OCI-LY1 (cell line): ENCODE measurements at regions not wholly inside any gene's neighbourhood (a gene's known extent, or its start where the extent isn't known, plus 50 kb on each side); places are given as distances from the start of the nearest gene placed in this dataset.

Experiments
- EZH2 ChIP-seq: fragments of 200-600 bp; sonication (generic), shearing (Covaris generic); IDR thresholded peaks from 2 replicates; pipeline ENCODE4 v1.8.0; 2017; ENCODE audit warnings: borderline replicate concordance, mixed run types, mild to moderate bottlenecking, antibody characterized with exemption, low read length, moderate library complexity, mixed read lengths
- TF ChIP-seq, protein P1 (sequence below): fragments of 200-600 bp; sonication (generic), shearing (Covaris generic); IDR thresholded peaks from 2 replicates; pipeline ENCODE4 v1.5.1; 2017; ENCODE audit warnings: mild to moderate bottlenecking, antibody characterized with exemption, low read length, moderate library complexity, mixed read lengths

DNA sequence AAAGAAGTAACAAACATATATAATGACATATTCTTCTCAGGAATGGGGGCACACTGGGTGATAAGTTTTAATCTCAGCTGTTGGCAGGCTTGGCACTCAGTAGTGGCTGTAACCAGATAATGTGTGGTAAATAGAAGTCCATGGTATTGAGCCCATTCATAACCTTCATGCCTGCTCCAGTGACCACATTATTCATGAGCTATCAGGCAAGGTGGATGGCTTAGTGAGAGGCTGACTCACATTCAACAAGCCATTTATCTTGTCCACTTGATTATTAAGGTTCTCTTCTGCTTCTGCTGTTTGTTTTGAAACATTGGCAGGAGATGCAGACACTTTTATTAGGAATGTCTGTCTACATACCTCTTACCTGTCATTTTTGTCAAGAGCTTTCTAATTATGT lies 950.4 kb upstream of the LRFN5 start:
- TF ChIP-seq, protein P1, sequence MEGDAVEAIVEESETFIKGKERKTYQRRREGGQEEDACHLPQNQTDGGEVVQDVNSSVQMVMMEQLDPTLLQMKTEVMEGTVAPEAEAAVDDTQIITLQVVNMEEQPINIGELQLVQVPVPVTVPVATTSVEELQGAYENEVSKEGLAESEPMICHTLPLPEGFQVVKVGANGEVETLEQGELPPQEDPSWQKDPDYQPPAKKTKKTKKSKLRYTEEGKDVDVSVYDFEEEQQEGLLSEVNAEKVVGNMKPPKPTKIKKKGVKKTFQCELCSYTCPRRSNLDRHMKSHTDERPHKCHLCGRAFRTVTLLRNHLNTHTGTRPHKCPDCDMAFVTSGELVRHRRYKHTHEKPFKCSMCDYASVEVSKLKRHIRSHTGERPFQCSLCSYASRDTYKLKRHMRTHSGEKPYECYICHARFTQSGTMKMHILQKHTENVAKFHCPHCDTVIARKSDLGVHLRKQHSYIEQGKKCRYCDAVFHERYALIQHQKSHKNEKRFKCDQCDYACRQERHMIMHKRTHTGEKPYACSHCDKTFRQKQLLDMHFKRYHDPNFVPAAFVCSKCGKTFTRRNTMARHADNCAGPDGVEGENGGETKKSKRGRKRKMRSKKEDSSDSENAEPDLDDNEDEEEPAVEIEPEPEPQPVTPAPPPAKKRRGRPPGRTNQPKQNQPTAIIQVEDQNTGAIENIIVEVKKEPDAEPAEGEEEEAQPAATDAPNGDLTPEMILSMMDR, result no peak
- no peak for TF ChIP-seq EZH2
